K562 (cell line): ENCODE measurements at regions not wholly inside any gene's neighbourhood (a gene's known extent, or its start where the extent isn't known, plus 50 kb on each side); places are given as distances from the start of the nearest gene placed in this dataset.

Source experiments
- CBFB ChIP-seq: sonication (generic); formaldehyde crosslinking; IDR thresholded peaks from 2 replicates; pipeline ENCODE4 v1.4.0; 2020; ENCODE audit warnings: mild to moderate bottlenecking, missing genetic modification reagents
- CCAR2 ChIP-seq: fragments of 200-400 bp; formaldehyde crosslinking; IDR thresholded peaks from 2 replicates; pipeline ENCODE4 v1.6.1; 2017; ENCODE audit warnings: mild to moderate bottlenecking, low read depth, low read length
- ELF2 ChIP-seq: fragments of 250-450 bp; sonication (Bioruptor Pico); IDR thresholded peaks from 2 replicates; pipeline ENCODE4 v1.5.0; 2021; ENCODE audit warnings: mild to moderate bottlenecking
- ETV5 ChIP-seq: sonication (generic); formaldehyde crosslinking; IDR thresholded peaks from 2 replicates; pipeline ENCODE4 v1.4.0; 2020; ENCODE audit warnings: low read depth, mild to moderate bottlenecking, missing genetic modification reagents
- GATA2 ChIP-seq: sonication (generic); formaldehyde crosslinking; IDR thresholded peaks from 2 replicates; pipeline ENCODE4 v1.4.0; 2020; ENCODE audit warnings: mild to moderate bottlenecking, missing genetic modification reagents
- LARP7 ChIP-seq: fragments of 450-650 bp; IDR thresholded peaks from 2 replicates; pipeline ENCODE4 v1.6.1; 2016
- MEF2A ChIP-seq: IDR thresholded peaks from 2 replicates; pipeline ENCODE4 v1.6.1; 2011; ENCODE audit warnings: low read depth, mild to moderate bottlenecking, low read length, moderate library complexity; ENCODE audit not compliant: control insufficient read depth
- NRF1 ChIP-seq, 2 experiments: fragments of 450-650 bp; IDR thresholded peaks in 1 of 2; conservative IDR thresholded peaks in 1 of 2; 2 replicates each; pipeline ENCODE4 v1.6.1; 2014; ENCODE audit warnings: mild to moderate bottlenecking in 2 of 2
- RCOR1 ChIP-seq, 2 experiments: IDR thresholded peaks; 2 replicates each; pipeline ENCODE4 v1.6.1; 2012; ENCODE audit warnings: low read depth in 2 of 2, low read length in 2 of 2, borderline replicate concordance in 1 of 2, improper control_type of control experiment in 1 of 2
- STAT5A ChIP-seq: IDR thresholded peaks from 2 replicates; pipeline ENCODE4 v1.6.1; 2012; ENCODE audit warnings: low read length, inconsistent platforms, borderline replicate concordance
- ZNF263 ChIP-seq: sonication (generic); formaldehyde crosslinking; IDR thresholded peaks from 2 replicates; pipeline ENCODE4 v1.8.0; 2022; ENCODE audit warnings: mild to moderate bottlenecking, missing genetic modification reagents, borderline replicate concordance
- ZNF41 ChIP-seq: fragments of 250-450 bp; sonication (Bioruptor Pico); conservative IDR thresholded peaks from 2 replicates; pipeline ENCODE4 v1.4.0; 2020; ENCODE audit warnings: mild to moderate bottlenecking
- TF ChIP-seq, protein P1 (sequence below): fragments of 250-450 bp; sonication (Bioruptor Pico); IDR thresholded peaks from 2 replicates; pipeline ENCODE4 v1.4.0; 2020; ENCODE audit warnings: mild to moderate bottlenecking, moderate library complexity
- TF ChIP-seq, protein P2 (sequence below): fragments of 450-650 bp; IDR thresholded peaks from 2 replicates; pipeline ENCODE4 v1.6.1; 2018; ENCODE audit not compliant: partially characterized antibody
- TF ChIP-seq, protein P3 (sequence below): sonication (generic); formaldehyde crosslinking; IDR thresholded peaks from 2 replicates; pipeline ENCODE4 v1.8.0; 2022; ENCODE audit warnings: mild to moderate bottlenecking, missing genetic modification reagents
- TF ChIP-seq, protein P4 (sequence below), 2 experiments: fragments of 250-450 bp in 1 of 2; fragments of 450-650 bp in 1 of 2; sonication (Bioruptor Pico) in 1 of 2; IDR thresholded peaks; 2 replicates each; pipeline versions ENCODE4 v1.6.1 to v1.8.0; 2016 to 2021; ENCODE audit warnings: mild to moderate bottlenecking in 2 of 2, moderate library complexity in 2 of 2, missing compliant biosample characterization in 1 of 2, missing genetic modification characterization in 1 of 2
- TF ChIP-seq, protein P5 (sequence below): sonication (generic); formaldehyde crosslinking; IDR thresholded peaks from 2 replicates; pipeline ENCODE4 v1.8.0; 2023; ENCODE audit warnings: mild to moderate bottlenecking, missing genetic modification reagents

DNA sequence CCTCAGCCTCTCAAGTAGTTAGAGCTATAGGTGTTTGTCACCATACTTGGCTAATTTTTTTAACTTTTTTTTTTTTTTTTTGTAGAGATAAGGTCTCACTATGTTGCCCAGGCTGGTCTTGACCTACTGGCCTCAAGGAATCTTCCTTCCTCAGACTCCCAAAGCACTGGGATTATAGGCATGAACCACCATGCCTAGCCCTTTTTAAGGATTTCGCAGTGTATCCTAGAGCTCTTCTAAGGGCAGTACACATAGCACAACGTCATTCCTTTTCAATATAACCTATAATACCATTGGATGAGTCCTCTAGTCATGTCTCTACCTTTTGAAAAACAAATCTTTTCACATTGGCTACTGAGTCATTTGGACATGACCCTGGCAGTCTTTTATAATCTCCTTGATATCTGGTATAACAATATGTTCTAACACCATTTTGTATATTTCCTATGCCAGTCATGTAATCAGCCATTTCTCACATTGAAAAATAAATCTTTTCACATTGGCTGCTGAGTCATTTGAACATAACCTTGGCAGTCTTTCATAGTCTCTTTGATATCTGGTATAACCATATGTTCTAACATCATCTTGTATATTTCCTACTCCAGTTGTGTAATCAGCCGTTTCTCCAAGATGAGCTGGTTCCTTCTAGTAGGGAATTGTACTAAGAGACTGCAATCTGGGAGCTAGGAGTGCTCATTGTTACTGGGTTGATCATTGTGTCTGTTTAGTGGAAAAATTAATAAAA, 944.7 kb downstream of the MCTP2 start (continued):
- TF ChIP-seq, protein P1, sequence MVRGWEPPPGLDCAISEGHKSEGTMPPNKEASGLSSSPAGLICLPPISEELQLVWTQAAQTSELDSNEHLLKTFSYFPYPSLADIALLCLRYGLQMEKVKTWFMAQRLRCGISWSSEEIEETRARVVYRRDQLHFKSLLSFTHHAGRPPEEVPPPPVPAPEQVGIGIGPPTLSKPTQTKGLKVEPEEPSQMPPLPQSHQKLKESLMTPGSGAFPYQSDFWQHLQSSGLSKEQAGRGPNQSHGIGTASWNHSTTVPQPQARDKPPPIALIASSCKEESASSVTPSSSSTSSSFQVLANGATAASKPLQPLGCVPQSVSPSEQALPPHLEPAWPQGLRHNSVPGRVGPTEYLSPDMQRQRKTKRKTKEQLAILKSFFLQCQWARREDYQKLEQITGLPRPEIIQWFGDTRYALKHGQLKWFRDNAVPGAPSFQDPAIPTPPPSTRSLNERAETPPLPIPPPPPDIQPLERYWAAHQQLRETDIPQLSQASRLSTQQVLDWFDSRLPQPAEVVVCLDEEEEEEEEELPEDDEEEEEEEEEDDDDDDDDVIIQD (CRISPR knock-in tag) = no peak
- TF ChIP-seq, protein P2, sequence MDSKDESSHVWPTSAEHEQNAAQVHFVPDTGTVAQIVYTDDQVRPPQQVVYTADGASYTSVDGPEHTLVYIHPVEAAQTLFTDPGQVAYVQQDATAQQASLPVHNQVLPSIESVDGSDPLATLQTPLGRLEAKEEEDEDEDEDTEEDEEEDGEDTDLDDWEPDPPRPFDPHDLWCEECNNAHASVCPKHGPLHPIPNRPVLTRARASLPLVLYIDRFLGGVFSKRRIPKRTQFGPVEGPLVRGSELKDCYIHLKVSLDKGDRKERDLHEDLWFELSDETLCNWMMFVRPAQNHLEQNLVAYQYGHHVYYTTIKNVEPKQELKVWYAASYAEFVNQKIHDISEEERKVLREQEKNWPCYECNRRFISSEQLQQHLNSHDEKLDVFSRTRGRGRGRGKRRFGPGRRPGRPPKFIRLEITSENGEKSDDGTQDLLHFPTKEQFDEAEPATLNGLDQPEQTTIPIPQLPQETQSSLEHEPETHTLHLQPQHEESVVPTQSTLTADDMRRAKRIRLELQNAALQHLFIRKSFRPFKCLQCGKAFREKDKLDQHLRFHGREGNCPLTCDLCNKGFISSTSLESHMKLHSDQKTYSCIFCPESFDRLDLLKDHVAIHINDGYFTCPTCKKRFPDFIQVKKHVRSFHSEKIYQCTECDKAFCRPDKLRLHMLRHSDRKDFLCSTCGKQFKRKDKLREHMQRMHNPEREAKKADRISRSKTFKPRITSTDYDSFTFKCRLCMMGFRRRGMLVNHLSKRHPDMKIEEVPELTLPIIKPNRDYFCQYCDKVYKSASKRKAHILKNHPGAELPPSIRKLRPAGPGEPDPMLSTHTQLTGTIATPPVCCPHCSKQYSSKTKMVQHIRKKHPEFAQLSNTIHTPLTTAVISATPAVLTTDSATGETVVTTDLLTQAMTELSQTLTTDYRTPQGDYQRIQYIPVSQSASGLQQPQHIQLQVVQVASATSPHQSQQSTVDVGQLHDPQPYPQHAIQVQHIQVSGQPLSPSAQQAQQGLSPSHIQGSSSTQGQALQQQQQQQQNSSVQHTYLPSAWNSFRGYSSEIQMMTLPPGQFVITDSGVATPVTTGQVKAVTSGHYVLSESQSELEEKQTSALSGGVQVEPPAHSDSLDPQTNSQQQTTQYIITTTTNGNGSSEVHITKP = no peak
- TF ChIP-seq ZNF263 (CRISPR knock-in tag) = no peak
- TF ChIP-seq, protein P3, sequence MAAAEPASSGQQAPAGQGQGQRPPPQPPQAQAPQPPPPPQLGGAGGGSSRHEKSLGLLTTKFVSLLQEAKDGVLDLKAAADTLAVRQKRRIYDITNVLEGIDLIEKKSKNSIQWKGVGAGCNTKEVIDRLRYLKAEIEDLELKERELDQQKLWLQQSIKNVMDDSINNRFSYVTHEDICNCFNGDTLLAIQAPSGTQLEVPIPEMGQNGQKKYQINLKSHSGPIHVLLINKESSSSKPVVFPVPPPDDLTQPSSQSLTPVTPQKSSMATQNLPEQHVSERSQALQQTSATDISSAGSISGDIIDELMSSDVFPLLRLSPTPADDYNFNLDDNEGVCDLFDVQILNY (CRISPR knock-in tag) = no peak
- TF ChIP-seq, protein P4, sequence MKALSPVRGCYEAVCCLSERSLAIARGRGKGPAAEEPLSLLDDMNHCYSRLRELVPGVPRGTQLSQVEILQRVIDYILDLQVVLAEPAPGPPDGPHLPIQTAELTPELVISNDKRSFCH (CRISPR knock-in tag; IDR thresholded peaks at IDR 0.05) = no peak
- TF ChIP-seq, protein P4 (tag; IDR thresholded peaks at IDR 0.05) = no peak
- TF ChIP-seq, protein P5, sequence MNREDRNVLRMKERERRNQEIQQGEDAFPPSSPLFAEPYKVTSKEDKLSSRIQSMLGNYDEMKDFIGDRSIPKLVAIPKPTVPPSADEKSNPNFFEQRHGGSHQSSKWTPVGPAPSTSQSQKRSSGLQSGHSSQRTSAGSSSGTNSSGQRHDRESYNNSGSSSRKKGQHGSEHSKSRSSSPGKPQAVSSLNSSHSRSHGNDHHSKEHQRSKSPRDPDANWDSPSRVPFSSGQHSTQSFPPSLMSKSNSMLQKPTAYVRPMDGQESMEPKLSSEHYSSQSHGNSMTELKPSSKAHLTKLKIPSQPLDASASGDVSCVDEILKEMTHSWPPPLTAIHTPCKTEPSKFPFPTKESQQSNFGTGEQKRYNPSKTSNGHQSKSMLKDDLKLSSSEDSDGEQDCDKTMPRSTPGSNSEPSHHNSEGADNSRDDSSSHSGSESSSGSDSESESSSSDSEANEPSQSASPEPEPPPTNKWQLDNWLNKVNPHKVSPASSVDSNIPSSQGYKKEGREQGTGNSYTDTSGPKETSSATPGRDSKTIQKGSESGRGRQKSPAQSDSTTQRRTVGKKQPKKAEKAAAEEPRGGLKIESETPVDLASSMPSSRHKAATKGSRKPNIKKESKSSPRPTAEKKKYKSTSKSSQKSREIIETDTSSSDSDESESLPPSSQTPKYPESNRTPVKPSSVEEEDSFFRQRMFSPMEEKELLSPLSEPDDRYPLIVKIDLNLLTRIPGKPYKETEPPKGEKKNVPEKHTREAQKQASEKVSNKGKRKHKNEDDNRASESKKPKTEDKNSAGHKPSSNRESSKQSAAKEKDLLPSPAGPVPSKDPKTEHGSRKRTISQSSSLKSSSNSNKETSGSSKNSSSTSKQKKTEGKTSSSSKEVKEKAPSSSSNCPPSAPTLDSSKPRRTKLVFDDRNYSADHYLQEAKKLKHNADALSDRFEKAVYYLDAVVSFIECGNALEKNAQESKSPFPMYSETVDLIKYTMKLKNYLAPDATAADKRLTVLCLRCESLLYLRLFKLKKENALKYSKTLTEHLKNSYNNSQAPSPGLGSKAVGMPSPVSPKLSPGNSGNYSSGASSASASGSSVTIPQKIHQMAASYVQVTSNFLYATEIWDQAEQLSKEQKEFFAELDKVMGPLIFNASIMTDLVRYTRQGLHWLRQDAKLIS = no peak
- TF ChIP-seq ETV5 (CRISPR knock-in tag) = no peak
- TF ChIP-seq ELF2 = no peak
- no peak for TF ChIP-seq ZNF41 (CRISPR knock-in tag)
- TF ChIP-seq LARP7 = no peak
- TF ChIP-seq GATA2 (CRISPR knock-in tag) = no peak
- TF ChIP-seq RCOR1 (IDR thresholded peaks at IDR 0.05; ENCODE audit: borderline replicate concordance in 1 of 2, low read depth in 2 of 2, low read length in 2 of 2) = peak in 1 of 2 experiments; percentile 54; a peak in 1 of 4 replicates
- TF ChIP-seq CBFB (CRISPR knock-in tag) = no peak
- TF ChIP-seq STAT5A = peak; percentile 51; the same call in 1 of the 2 replicates
- no peak for TF ChIP-seq MEF2A
- TF ChIP-seq NRF1 (conservative IDR thresholded peaks at IDR 0.05 in 1 of 2, IDR thresholded peaks at IDR 0.05 in 1 of 2) = no peak
- no peak for TF ChIP-seq CCAR2
